ENCODE measurements at regions not wholly inside any gene's neighbourhood (a gene's known extent, or its start where the extent isn't known, plus 50 kb on each side); places are given as distances from the start of the nearest gene placed in this dataset.

- TF ChIP-seq U2AF2 (optimal IDR thresholded peaks at IDR 0.05; ENCODE audit: low read depth, low read length) = no peak
- no peak for TF ChIP-seq HMGN3 (IDR thresholded peaks at IDR 0.05; ENCODE audit: borderline replicate concordance, extremely low read depth, insufficient read length, low read depth, low read length)
- TF ChIP-seq CTCF (IDR thresholded peaks at IDR 0.05 in 2 of 3, conservative IDR thresholded peaks at IDR 0.05 in 1 of 3; ENCODE audit: insufficient read depth in 2 of 3, low read depth in 1 of 3, low read length in 3 of 3) = no peak
- no peak for TF ChIP-seq ZNF785 (CRISPR knock-in tag; IDR thresholded peaks at IDR 0.05)
- no peak for TF ChIP-seq TGIF2 (CRISPR knock-in tag; IDR thresholded peaks at IDR 0.05)
- no peak for TF ChIP-seq ID3 (CRISPR knock-in tag; IDR thresholded peaks at IDR 0.05)
- TF ChIP-seq ID3 (tag; IDR thresholded peaks at IDR 0.05) = no peak
- no peak for TF ChIP-seq ZFP30 (CRISPR knock-in tag; IDR thresholded peaks at IDR 0.05; ENCODE audit: borderline replicate concordance)
- TF ChIP-seq ARHGAP35 (IDR thresholded peaks at IDR 0.05; ENCODE audit: partially characterized antibody) = no peak
- no peak for TF ChIP-seq EP300 (IDR thresholded peaks at IDR 0.05; ENCODE audit: low read length)
- TF ChIP-seq SUPT5H (IDR thresholded peaks at IDR 0.05) = no peak
- TF ChIP-seq SIX5 (IDR thresholded peaks at IDR 0.05; ENCODE audit: borderline replicate concordance in 1 of 2, insufficient read depth in 1 of 2, low read depth in 1 of 2, low read length in 2 of 2) = no peak
- TF ChIP-seq ADNP (tag; IDR thresholded peaks at IDR 0.05) = no peak
These were observed 130.8 kb upstream of the DKK2 start for GRCh38 chr4:107166873-107167450.

Measured in K562 (cell line).